Subcutaneous abdominal adipose tissue (tissue), 5 donors: ENCODE measurements at regions not wholly inside any gene's neighbourhood (a gene's known extent, or its start where the extent isn't known, plus 50 kb on each side); places are given as distances from the start of the nearest gene placed in this dataset.

Source experiments
- H3K27ac ChIP-seq: one replicate; pipeline ENCODE4 v1.7.0; 2013; ENCODE audit warnings: low read depth, mild to moderate bottlenecking, inconsistent platforms, low read length, moderate library complexity
- H3K27me3 ChIP-seq, 5 donors: one replicate each; pipeline ENCODE4 v1.7.0; 2013; ENCODE audit warnings: low read length in 5 of 5, inconsistent platforms in 1 of 5; ENCODE audit not compliant: control insufficient read depth in 5 of 5, insufficient read depth in 4 of 5
- H3K36me3 ChIP-seq, 5 donors: one replicate each; pipeline ENCODE4 v1.7.0; 2013; ENCODE audit warnings: low read length in 5 of 5; ENCODE audit not compliant: control insufficient read depth in 5 of 5, insufficient read depth in 5 of 5
- H3K4me1 ChIP-seq, 5 donors: one replicate each; pipeline ENCODE4 v1.7.0; 2013; ENCODE audit warnings: low read length in 5 of 5, mild to moderate bottlenecking in 3 of 5, moderate library complexity in 1 of 5; ENCODE audit not compliant: control insufficient read depth in 5 of 5, insufficient read depth in 5 of 5
- H3K4me3 ChIP-seq, 5 donors: one replicate each; pipeline ENCODE4 v1.7.0; 2013; ENCODE audit warnings: low read length in 5 of 5, low read depth in 1 of 5
- H3K9ac ChIP-seq, 5 donors: one replicate each; pipeline ENCODE4 v1.7.0; 2013; ENCODE audit warnings: low read length in 5 of 5, mild to moderate bottlenecking in 4 of 5, moderate library complexity in 3 of 5
- H3K9me3 ChIP-seq, 5 donors: one replicate each; pipeline ENCODE4 v1.7.0; 2013; ENCODE audit warnings: low read length in 5 of 5; ENCODE audit not compliant: control insufficient read depth in 5 of 5
- donor health status: healthy.
- donor health status: healthy.
- donor health status: healthy.
- donor health status: healthy.
- donor health status: healthy.

- H3K36me3 ChIP-seq: no peaks in the 10 kb centered on the region
- peaks cover 0 to 2% (median 0%) of the 10 kb centered on the region in 5 donors for H3K27me3 ChIP-seq
- peaks cover 0 to 2% (median 0%) of the 10 kb centered on the region in 5 donors for H3K9me3 ChIP-seq
- no peak overlapping the region for H3K9ac ChIP-seq
- no peaks in the 10 kb centered on the region for H3K4me1 ChIP-seq
- H3K27ac ChIP-seq: no peak overlapping the region
- no peak overlapping the region for H3K4me3 ChIP-seq
These were observed 383.5 kb downstream of the CMPK2 start for GRCh38 chr2:6482256-6482655.

DNA sequence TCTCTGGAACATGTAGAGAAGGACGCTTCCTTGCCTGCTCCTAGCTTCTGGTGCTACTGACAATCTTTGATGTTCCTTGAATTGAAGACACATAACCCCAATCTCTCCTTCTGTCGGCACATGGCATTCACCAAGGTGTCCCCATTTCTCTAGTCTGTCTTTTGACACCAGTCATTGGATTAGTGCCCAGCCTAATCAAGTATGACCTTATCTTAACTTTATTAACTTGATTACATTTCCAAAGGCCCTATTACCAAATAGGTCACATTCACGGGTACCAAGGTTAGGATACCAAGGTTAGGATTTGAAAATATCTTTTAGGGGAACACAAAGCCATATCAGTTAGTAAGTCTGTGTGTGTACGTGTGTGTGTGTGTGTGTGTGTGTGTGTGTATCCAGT lies 377.9 kb downstream of the CMPK2 start:
- H3K4me1 ChIP-seq: no peaks in the 10 kb centered on the region
- peaks cover 0 to 3% (median 0%) of the 10 kb centered on the region in 5 donors for H3K27me3 ChIP-seq
- H3K4me3 ChIP-seq: no peak overlapping the region
- H3K36me3 ChIP-seq: no peaks in the 10 kb centered on the region
- no peak overlapping the region for H3K27ac ChIP-seq
- no peak overlapping the region for H3K9ac ChIP-seq
- H3K9me3 ChIP-seq: no peaks in the 10 kb centered on the region

DNA sequence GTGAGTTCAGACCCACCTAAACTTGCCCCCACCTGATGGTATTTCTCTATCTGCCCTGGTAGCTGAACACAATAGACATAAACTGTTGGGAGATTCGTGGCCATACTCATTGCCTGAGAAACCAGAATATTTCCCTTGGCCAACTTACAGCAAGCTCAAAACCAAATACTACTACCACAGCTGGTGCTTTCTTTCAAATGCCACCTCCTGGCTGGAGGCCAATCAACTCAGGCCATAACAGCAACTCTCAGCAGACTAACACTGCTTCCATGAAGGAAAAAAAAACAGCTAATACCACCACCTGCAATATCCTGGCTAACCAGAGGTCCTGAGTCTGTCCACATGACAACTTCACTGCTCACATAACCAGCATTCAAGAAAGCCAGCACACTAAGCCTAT lies 373.1 kb downstream of the CMPK2 start:
- no peak overlapping the region for H3K4me3 ChIP-seq
- no peaks in the 10 kb centered on the region for H3K36me3 ChIP-seq
- H3K27ac ChIP-seq: no peak overlapping the region
- peaks cover 0 to 3% (median 0%) of the 10 kb centered on the region in 5 donors for H3K27me3 ChIP-seq
- no peaks in the 10 kb centered on the region for H3K4me1 ChIP-seq
- no peak overlapping the region for H3K9ac ChIP-seq
- H3K9me3 ChIP-seq: peaks cover 0 to 4% (median 0%) of the 10 kb centered on the region in 5 donors

DNA sequence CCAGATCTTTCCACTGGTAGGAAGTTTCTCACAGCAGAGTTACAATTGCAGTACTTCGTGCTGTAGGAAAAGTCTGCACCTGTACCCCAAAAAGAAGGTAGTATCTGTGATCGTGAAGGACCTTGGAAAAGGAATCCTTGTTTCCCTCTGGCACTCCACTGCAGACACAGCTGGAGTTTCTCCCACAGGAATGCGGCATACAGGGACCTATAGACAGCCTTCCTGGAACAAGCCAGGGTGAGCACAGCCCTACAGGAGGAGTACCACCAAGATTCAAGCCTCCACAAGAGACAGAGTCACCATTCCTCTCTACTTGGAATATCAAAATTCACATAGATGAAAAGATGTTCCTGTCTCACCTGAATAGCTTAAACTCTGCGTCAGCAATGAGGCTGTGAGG lies 372.4 kb downstream of the CMPK2 start:
- Histone ChIP-seq H3K9me3 (peaks cover 0 to 4% (median 0%) of the 10 kb centered on the region in 5 donors), H3K27me3 (peaks cover 0 to 3% (median 0%) of the 10 kb centered on the region in 5 donors), H3K27ac (no peak overlapping the region), H3K4me1 (no peaks in the 10 kb centered on the region), H3K36me3 (no peaks in the 10 kb centered on the region), H3K4me3 (no peak overlapping the region), H3K9ac (no peak overlapping the region)

GRCh38 chr2:6493669-6494068 lies 372.0 kb downstream of the CMPK2 start:
- H3K27ac ChIP-seq: no peak overlapping the region
- H3K4me3 ChIP-seq: no peak overlapping the region
- H3K36me3 ChIP-seq: no peaks in the 10 kb centered on the region
- no peaks in the 10 kb centered on the region for H3K4me1 ChIP-seq
- peaks cover 0 to 4% (median 0%) of the 10 kb centered on the region in 5 donors for H3K9me3 ChIP-seq
- no peak overlapping the region for H3K9ac ChIP-seq
- peaks cover 0 to 3% (median 0%) of the 10 kb centered on the region in 5 donors for H3K27me3 ChIP-seq

GRCh38 chr2:6495466-6495865 lies 370.2 kb downstream of the CMPK2 start:
- no peaks in the 10 kb centered on the region for H3K36me3 ChIP-seq
- no peak overlapping the region for H3K27ac ChIP-seq
- H3K27me3 ChIP-seq: peaks cover 0 to 3% (median 0%) of the 10 kb centered on the region in 5 donors
- H3K4me3 ChIP-seq: no peak overlapping the region
- H3K9ac ChIP-seq: no peak overlapping the region
- no peaks in the 10 kb centered on the region for H3K4me1 ChIP-seq
- peaks cover 0 to 4% (median 0%) of the 10 kb centered on the region in 5 donors for H3K9me3 ChIP-seq

GRCh38 chr2:6496376-6496775 lies 369.3 kb downstream of the CMPK2 start:
- Histone ChIP-seq H3K9ac (no peak overlapping the region), H3K4me1 (no peaks in the 10 kb centered on the region), H3K36me3 (no peaks in the 10 kb centered on the region), H3K4me3 (no peak overlapping the region), H3K9me3 (peaks cover 0 to 4% (median 0%) of the 10 kb centered on the region in 5 donors), H3K27me3 (peaks cover 0 to 3% (median 0%) of the 10 kb centered on the region in 5 donors), H3K27ac (no peak overlapping the region)

DNA sequence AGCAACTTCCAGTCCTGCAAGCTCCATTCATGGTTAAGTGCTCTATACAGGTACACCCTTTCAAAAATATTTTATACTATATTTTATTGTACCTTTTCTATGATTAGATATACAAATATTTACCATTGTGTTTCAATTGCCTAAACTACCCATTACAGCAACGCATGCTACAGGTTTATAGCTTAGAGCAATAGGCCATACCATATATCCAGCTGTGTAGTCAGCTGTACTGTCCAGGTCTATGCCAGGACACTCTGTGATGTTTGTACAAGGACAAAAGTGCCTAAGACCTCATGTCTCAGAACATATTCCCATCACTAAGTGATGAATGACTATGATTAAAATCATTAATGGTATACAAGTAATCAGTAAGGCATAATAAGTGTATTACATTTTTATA lies 368.7 kb downstream of the CMPK2 start:
- Histone ChIP-seq H3K36me3 (no peaks in the 10 kb centered on the region), H3K27me3 (peaks cover 0 to 2% (median 0%) of the 10 kb centered on the region in 5 donors), H3K9me3 (peaks cover 0 to 4% (median 0%) of the 10 kb centered on the region in 5 donors), H3K4me3 (no peak overlapping the region), H3K9ac (no peak overlapping the region), H3K27ac (no peak overlapping the region), H3K4me1 (no peaks in the 10 kb centered on the region)

- H3K36me3 ChIP-seq: no peaks in the 10 kb centered on the region
- H3K9me3 ChIP-seq: peaks cover 0 to 4% (median 0%) of the 10 kb centered on the region in 5 donors
- H3K27ac ChIP-seq: no peak overlapping the region
- no peak overlapping the region for H3K4me3 ChIP-seq
- H3K9ac ChIP-seq: no peak overlapping the region
- no peaks in the 10 kb centered on the region for H3K27me3 ChIP-seq
- no peaks in the 10 kb centered on the region for H3K4me1 ChIP-seq
These were observed 366.9 kb downstream of the CMPK2 start for GRCh38 chr2:6498841-6499240.

- no peaks in the 10 kb centered on the region for H3K27me3 ChIP-seq
These were observed 366.0 kb downstream of the CMPK2 start for GRCh38 chr2:6499691-6500090.

More at GRCh38 chr2:6499691-6500090, 366.0 kb downstream of the CMPK2 start:
- Histone ChIP-seq H3K9ac (no peak overlapping the region), H3K4me1 (no peaks in the 10 kb centered on the region), H3K36me3 (no peaks in the 10 kb centered on the region), H3K4me3 (no peak overlapping the region), H3K27ac (no peak overlapping the region), H3K9me3 (peaks cover 0 to 4% (median 0%) of the 10 kb centered on the region in 5 donors)
